Activated naive CD8-positive, alpha-beta T cell treated with anti-CD3 and anti-CD28 coated beads for 36 hours (primary cell): ENCODE measurements at regions not wholly inside any gene's neighbourhood (a gene's known extent, or its start where the extent isn't known, plus 50 kb on each side); places are given as distances from the start of the nearest gene placed in this dataset.

Experiments
- DNase-seq: peaks from one replicate; pipeline ENCODE4 v3.0.0; 2021
- H3K27ac Mint-ChIP-seq: one replicate; pipeline ENCODE4 v1.8.0; 2022; ENCODE audit warnings: mild to moderate bottlenecking, moderate library complexity, mixed read lengths
- H3K27me3 Mint-ChIP-seq: one replicate; pipeline ENCODE4 v1.8.0; 2022; ENCODE audit warnings: mild to moderate bottlenecking, mixed read lengths
- H3K36me3 Mint-ChIP-seq: one replicate; pipeline ENCODE4 v1.8.0; 2021; ENCODE audit warnings: mild to moderate bottlenecking, mixed read lengths
- H3K4me1 Mint-ChIP-seq: one replicate; pipeline ENCODE4 v1.8.0; 2021; ENCODE audit warnings: mixed read lengths
- H3K4me3 Mint-ChIP-seq: one replicate; pipeline ENCODE4 v1.8.0; 2022; ENCODE audit warnings: mild to moderate bottlenecking, moderate library complexity, mixed read lengths
- H3K9me3 Mint-ChIP-seq: one replicate; pipeline ENCODE4 v1.8.0; 2022; ENCODE audit warnings: mixed read lengths

DNA sequence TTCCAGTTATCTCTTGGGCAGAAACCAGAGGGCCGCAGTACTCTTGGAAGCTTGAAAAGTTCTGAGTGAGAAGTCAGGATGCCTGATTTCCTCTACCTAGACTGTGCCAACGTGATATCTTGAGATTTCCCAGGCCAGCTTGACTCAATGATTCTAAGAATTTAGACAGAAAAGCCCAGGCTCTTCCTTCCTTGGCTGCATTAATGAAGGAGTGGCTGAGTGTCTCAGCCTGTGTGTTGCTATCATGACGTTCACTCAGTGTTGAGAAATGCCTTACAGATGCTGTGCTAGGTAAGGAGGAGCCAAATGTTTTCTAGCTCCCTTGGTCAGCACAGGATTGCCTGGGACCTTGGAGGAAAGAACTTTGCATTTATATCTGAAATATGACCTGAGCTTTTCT lies 454.1 kb upstream of the USP24 start:
- no peak for DNase-seq
- H3K36me3 Mint-ChIP-seq, result no peaks in the 10 kb centered on the region
- peaks cover 3% of the 10 kb centered on the region for H3K27me3 Mint-ChIP-seq
- peaks cover 2% of the 10 kb centered on the region for H3K9me3 Mint-ChIP-seq
- H3K4me1 Mint-ChIP-seq, result no peaks in the 10 kb centered on the region
- no peak overlapping the region for H3K4me3 Mint-ChIP-seq
- no peak overlapping the region for H3K27ac Mint-ChIP-seq

GRCh38 chr1:55662875-55663274 lies 447.7 kb upstream of the USP24 start:
- H3K4me3 Mint-ChIP-seq, result no peak overlapping the region
- H3K36me3 Mint-ChIP-seq, result no peaks in the 10 kb centered on the region
- no peak overlapping the region for H3K27ac Mint-ChIP-seq
- peaks cover 2% of the 10 kb centered on the region for H3K4me1 Mint-ChIP-seq
- peaks cover 2% of the 10 kb centered on the region for H3K9me3 Mint-ChIP-seq
- peaks cover 5% of the 10 kb centered on the region for H3K27me3 Mint-ChIP-seq
- DNase-seq, result no peak

- no peaks in the 10 kb centered on the region for H3K36me3 Mint-ChIP-seq
- H3K27me3 Mint-ChIP-seq, result peaks cover 5% of the 10 kb centered on the region
- no peaks in the 10 kb centered on the region for H3K9me3 Mint-ChIP-seq
- H3K27ac Mint-ChIP-seq, result no peak overlapping the region
- no peak overlapping the region for H3K4me3 Mint-ChIP-seq
- peaks cover 3% of the 10 kb centered on the region for H3K4me1 Mint-ChIP-seq
- no peak for DNase-seq
Observed at GRCh38 chr1:55658917-55659316, 443.8 kb upstream of the USP24 start.

GRCh38 chr1:55654750-55655149 lies 439.6 kb upstream of the USP24 start:
- peaks cover 5% of the 10 kb centered on the region for H3K27me3 Mint-ChIP-seq
- no peaks in the 10 kb centered on the region for H3K36me3 Mint-ChIP-seq

GRCh38 chr1:55654171-55654570 lies 439.0 kb upstream of the USP24 start:
- DNase-seq, result no peak
- no peaks in the 10 kb centered on the region for H3K36me3 Mint-ChIP-seq
- H3K4me3 Mint-ChIP-seq, result no peak overlapping the region
- H3K27ac Mint-ChIP-seq, result no peak overlapping the region
- peaks cover 3% of the 10 kb centered on the region for H3K4me1 Mint-ChIP-seq
- no peaks in the 10 kb centered on the region for H3K9me3 Mint-ChIP-seq
- H3K27me3 Mint-ChIP-seq, result peaks cover 5% of the 10 kb centered on the region

More at GRCh38 chr1:55654750-55655149, 439.6 kb upstream of the USP24 start:
- H3K4me3 Mint-ChIP-seq, result no peak overlapping the region
- no peak for DNase-seq
- no peaks in the 10 kb centered on the region for H3K9me3 Mint-ChIP-seq
- no peak overlapping the region for H3K27ac Mint-ChIP-seq
- peaks cover 3% of the 10 kb centered on the region for H3K4me1 Mint-ChIP-seq

GRCh38 chr1:55650444-55650843 lies 435.3 kb upstream of the USP24 start:
- no peak for DNase-seq
- Mint-ChIP-seq H3K9me3 (no peaks in the 10 kb centered on the region), H3K27me3 (no peaks in the 10 kb centered on the region), H3K36me3 (no peaks in the 10 kb centered on the region), H3K27ac (no peak overlapping the region), H3K4me3 (no peak overlapping the region), H3K4me1 (no peaks in the 10 kb centered on the region)

DNA sequence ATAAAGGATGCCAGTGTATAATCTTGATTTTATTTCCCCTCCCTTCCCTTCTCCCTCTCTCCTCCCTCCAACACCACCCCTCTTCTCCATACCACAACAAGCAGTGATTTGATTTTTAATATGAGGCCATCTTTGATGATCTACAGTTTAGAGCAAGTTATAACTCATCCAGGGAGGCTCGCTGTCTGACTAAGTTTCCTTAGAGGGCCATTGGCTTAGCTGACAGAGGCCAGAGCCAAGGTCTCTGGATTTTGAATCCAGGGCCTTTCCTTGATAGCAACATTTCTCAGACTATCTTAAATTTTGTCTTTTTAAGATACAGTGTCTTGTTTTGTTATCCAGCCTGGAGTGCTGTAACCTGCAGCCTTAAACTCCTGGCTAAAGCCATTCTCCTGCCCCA lies 431.0 kb upstream of the USP24 start:
- Mint-ChIP-seq H3K9me3 (no peaks in the 10 kb centered on the region), H3K27me3 (no peaks in the 10 kb centered on the region), H3K36me3 (no peaks in the 10 kb centered on the region), H3K27ac (no peak overlapping the region), H3K4me3 (no peak overlapping the region), H3K4me1 (peaks cover 3% of the 10 kb centered on the region)
- no peak for DNase-seq

- Mint-ChIP-seq H3K36me3 (no peaks in the 10 kb centered on the region), H3K27ac (no peak overlapping the region), H3K4me1 (peaks cover 3% of the 10 kb centered on the region), H3K4me3 (no peak overlapping the region), H3K9me3 (no peaks in the 10 kb centered on the region), H3K27me3 (no peaks in the 10 kb centered on the region)
- DNase-seq, result no peak
Observed at GRCh38 chr1:55645270-55645669, 430.1 kb upstream of the USP24 start.

- peaks cover 3% of the 10 kb centered on the region for H3K4me1 Mint-ChIP-seq
- no peaks in the 10 kb centered on the region for H3K27me3 Mint-ChIP-seq
- H3K9me3 Mint-ChIP-seq, result no peaks in the 10 kb centered on the region
- H3K4me3 Mint-ChIP-seq, result no peak overlapping the region
- H3K27ac Mint-ChIP-seq, result no peak overlapping the region
- DNase-seq, result no peak
- no peaks in the 10 kb centered on the region for H3K36me3 Mint-ChIP-seq
Observed at GRCh38 chr1:55641947-55642346, 426.8 kb upstream of the USP24 start.

DNA sequence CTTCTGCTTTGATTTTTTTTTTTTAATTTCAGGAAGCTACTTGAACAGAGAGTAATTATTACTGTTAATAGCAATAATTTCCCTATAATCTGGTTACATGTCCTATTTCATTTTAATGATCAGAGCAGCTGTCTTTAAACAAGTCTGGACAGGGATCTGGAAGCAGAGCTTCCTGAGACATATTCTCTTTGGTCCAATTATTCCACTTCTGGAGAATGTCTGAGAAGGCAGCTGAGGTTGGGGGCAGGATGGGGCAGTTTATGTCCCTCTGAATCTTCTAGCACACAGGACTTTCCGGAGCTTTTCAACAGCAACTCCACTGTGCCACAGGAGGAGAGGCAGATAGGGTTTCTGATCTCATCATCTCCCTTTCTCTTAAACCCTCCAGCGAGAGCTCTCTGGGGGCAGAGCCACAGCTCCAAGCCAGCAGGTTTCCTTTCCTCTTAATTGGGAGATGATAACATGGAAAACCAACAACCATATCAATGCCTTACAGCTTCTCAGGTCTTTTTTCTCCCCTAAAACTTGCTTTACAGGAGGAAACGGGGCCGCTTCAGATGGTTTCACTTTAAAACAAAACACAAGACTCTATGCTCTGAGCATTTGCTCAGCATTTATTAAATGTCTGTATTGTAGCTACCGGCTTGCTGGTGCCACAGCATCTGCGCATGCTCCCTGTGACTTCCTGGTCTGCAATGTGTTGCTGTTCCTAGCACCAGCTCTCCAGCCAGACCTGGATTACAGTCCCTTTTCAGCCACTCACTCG lies 425.7 kb upstream of the USP24 start:
- no peaks in the 10 kb centered on the region for H3K27me3 Mint-ChIP-seq
- peak; percentile 19 for DNase-seq
- H3K4me1 Mint-ChIP-seq, result peaks cover 3% of the 10 kb centered on the region
- no peaks in the 10 kb centered on the region for H3K9me3 Mint-ChIP-seq
- no peak overlapping the region for H3K27ac Mint-ChIP-seq
- no peaks in the 10 kb centered on the region for H3K36me3 Mint-ChIP-seq
- no peak overlapping the region for H3K4me3 Mint-ChIP-seq

- H3K4me1 Mint-ChIP-seq, result peaks cover 3% of the 10 kb centered on the region
- H3K9me3 Mint-ChIP-seq, result no peaks in the 10 kb centered on the region
- H3K4me3 Mint-ChIP-seq, result no peak overlapping the region
- H3K36me3 Mint-ChIP-seq, result no peaks in the 10 kb centered on the region
- DNase-seq, result no peak
- peaks cover 4% of the 10 kb centered on the region for H3K27me3 Mint-ChIP-seq
- no peak overlapping the region for H3K27ac Mint-ChIP-seq
Observed at GRCh38 chr1:55639526-55639925, 424.4 kb upstream of the USP24 start.

DNA sequence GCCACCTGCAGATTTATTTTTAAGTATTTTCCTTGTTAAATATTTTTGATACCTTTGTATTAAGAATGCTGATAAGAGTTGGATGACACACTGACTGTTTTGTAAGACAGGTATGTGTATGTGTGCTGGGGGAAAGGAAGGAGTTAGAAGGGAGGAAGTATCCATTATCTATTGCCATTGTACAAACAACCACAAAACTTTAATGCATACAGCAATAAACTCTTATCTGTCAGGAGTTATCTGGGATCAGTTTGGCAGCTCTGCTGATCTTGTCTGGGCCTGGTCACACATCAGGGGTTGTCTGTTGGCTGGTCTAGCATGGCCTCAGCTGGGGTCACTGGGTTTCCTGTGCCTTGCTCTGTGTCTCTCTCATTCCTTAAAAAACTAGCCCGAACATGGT lies 423.9 kb upstream of the USP24 start:
- H3K4me1 Mint-ChIP-seq, result peaks cover 3% of the 10 kb centered on the region
- no peaks in the 10 kb centered on the region for H3K36me3 Mint-ChIP-seq
- H3K4me3 Mint-ChIP-seq, result no peak overlapping the region
- H3K27ac Mint-ChIP-seq, result no peak overlapping the region
- H3K9me3 Mint-ChIP-seq, result no peaks in the 10 kb centered on the region
- no peak for DNase-seq
- H3K27me3 Mint-ChIP-seq, result peaks cover 4% of the 10 kb centered on the region

DNA sequence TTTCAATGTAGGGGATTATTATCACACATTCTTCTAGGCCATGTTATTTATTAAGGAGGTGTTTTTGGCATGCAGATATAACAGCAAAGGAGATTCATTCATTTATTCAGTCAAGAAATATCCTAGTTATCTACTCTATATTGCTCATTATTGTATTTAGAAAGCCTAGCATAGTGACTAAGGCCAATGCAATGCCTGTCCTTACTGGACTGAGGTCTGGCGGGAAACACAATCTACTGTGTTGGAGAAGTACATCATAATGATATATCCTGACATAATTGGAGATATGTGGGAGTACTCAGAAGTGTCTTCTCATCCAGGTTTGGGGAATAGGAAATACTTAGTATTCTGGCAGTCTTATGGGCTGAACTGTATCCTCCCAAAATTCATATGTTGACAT lies 421.5 kb upstream of the USP24 start:
- Mint-ChIP-seq H3K36me3 (no peaks in the 10 kb centered on the region), H3K4me3 (no peak overlapping the region), H3K27me3 (peaks cover 4% of the 10 kb centered on the region), H3K4me1 (peaks cover 2% of the 10 kb centered on the region), H3K27ac (no peak overlapping the region), H3K9me3 (no peaks in the 10 kb centered on the region)
- no peak for DNase-seq

DNA sequence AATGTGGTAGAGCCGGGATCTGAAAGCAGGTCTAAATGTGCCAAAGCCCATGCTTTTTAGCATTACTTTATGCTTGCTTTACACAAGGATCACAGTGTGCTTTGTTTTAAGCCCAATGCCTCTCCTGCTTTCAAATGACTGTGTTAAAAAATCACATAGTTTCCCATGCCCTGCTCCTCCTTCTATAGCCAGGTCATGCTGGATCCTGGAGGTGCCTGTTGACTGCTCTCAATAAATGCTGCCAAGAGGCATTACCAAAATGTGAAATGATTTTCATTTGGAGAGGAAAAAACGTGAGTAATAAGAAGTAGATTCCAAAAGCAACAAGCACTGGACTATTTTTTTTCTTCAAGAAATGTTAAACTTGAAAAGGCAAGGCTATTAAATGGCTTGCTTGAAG lies 420.7 kb upstream of the USP24 start:
- no peak overlapping the region for H3K4me3 Mint-ChIP-seq
- no peaks in the 10 kb centered on the region for H3K9me3 Mint-ChIP-seq
- no peaks in the 10 kb centered on the region for H3K36me3 Mint-ChIP-seq
- peaks cover 4% of the 10 kb centered on the region for H3K27me3 Mint-ChIP-seq
- no peaks in the 10 kb centered on the region for H3K4me1 Mint-ChIP-seq
- no peak overlapping the region for H3K27ac Mint-ChIP-seq
- no peak for DNase-seq

DNA sequence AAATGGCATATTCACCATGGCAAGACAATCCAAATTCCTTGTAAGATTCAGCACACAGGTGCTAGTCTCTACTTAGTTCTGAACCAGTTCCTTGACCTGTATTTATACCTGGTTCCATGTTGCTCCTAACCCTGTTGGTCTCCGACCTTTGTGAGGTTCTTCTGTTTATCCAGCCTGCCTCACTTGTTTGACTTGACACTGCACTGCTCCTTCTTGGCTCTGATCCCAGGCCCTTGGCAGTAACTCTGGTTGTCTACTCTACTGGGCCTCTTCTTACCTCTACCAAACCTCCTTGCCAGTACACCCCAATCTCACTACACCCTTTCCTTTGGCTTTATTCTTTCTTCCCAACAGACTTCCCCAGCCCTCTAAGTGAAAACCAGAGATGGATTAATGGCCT lies 419.4 kb upstream of the USP24 start:
- Mint-ChIP-seq H3K4me3 (no peak overlapping the region), H3K9me3 (no peaks in the 10 kb centered on the region), H3K4me1 (no peaks in the 10 kb centered on the region), H3K27ac (no peak overlapping the region), H3K27me3 (peaks cover 4% of the 10 kb centered on the region), H3K36me3 (no peaks in the 10 kb centered on the region)
- no peak for DNase-seq

GRCh38 chr1:55632906-55633305 lies 417.7 kb upstream of the USP24 start:
- Mint-ChIP-seq H3K36me3 (no peaks in the 10 kb centered on the region), H3K27ac (no peak overlapping the region), H3K27me3 (peaks cover 4% of the 10 kb centered on the region), H3K4me3 (no peak overlapping the region), H3K9me3 (no peaks in the 10 kb centered on the region), H3K4me1 (no peaks in the 10 kb centered on the region)
- no peak for DNase-seq
